ENCODE measurements at regions not wholly inside any gene's neighbourhood (a gene's known extent, or its start where the extent isn't known, plus 50 kb on each side); places are given as distances from the start of the nearest gene placed in this dataset.

GRCh38 chr3:181885868-181886630 lies 174.3 kb downstream of the SOX2 start:
- no peak for TF ChIP-seq CTCF (IDR thresholded peaks at IDR 0.05)
- no peak for TF ChIP-seq POLR2A (IDR thresholded peaks at IDR 0.05)

Data from testis (tissue), 2 donors.